CD14-positive monocyte (primary cell): ENCODE measurements at regions not wholly inside any gene's neighbourhood (a gene's known extent, or its start where the extent isn't known, plus 50 kb on each side); places are given as distances from the start of the nearest gene placed in this dataset.

Source experiments
- DNase-seq, 3 donors: peaks; one replicate each; pipeline ENCODE4 v3.0.0-alpha.2; 2011 to 2022
- H2AFZ ChIP-seq: 2 replicates; pipeline ENCODE4 v1.6.0; 2012; ENCODE audit warnings: mild to moderate bottlenecking, low read depth, low read length, inconsistent platforms; ENCODE audit not compliant: insufficient read depth, poor library complexity, severe bottlenecking
- H3K27ac ChIP-seq, 2 donors: 1 replicate in 1 of 2; 2 replicates in 1 of 2; pipeline ENCODE4 v1.5.1; 2012 to 2013; ENCODE audit warnings: low read length in 2 of 2, control low read depth in 1 of 2, inconsistent platforms in 1 of 2, low read depth in 1 of 2, mild to moderate bottlenecking in 1 of 2
- H3K27me3 ChIP-seq, 2 donors: one replicate each; pipeline versions ENCODE4 v1.6.0 to v1.6.1; 2011 to 2013; ENCODE audit warnings: low read length in 2 of 2; ENCODE audit not compliant: control insufficient read depth in 2 of 2, insufficient read depth in 2 of 2
- H3K36me3 ChIP-seq, 2 donors: replicated peaks in 1 of 2; 1 replicate in 1 of 2; 2 replicates in 1 of 2; pipeline versions ENCODE4 v1.5.1 to v1.6.1; 2012 to 2013; ENCODE audit warnings: low read length in 2 of 2, control low read depth in 1 of 2, inconsistent platforms in 1 of 2, mild to moderate bottlenecking in 1 of 2; ENCODE audit not compliant: insufficient read depth in 2 of 2, control insufficient read depth in 1 of 2
- H3K4me1 ChIP-seq, 2 donors: 1 replicate in 1 of 2; 2 replicates in 1 of 2; pipeline versions ENCODE4 v1.5.1 to v1.6.1; 2012 to 2013; ENCODE audit warnings: low read length in 2 of 2, control low read depth in 1 of 2, inconsistent platforms in 1 of 2, mild to moderate bottlenecking in 1 of 2, moderate library complexity in 1 of 2; ENCODE audit not compliant: insufficient read depth in 2 of 2, control insufficient read depth in 1 of 2
- H3K4me2 ChIP-seq: replicated peaks from 2 replicates; pipeline ENCODE3; 2012; ENCODE audit warnings: low read length, moderate library complexity, mild to moderate bottlenecking; ENCODE audit not compliant: poor library complexity, severe bottlenecking; ENCODE audit errors: extremely low read depth
- H3K4me3 ChIP-seq, 3 experiments: fragments of 200-600 bp in 1 of 3; sonication (generic) in 1 of 3; replicated peaks in 1 of 3; 1 replicate in 2 of 3; 2 replicates in 1 of 3; pipeline ENCODE4 v1.5.1; 2011 to 2013; ENCODE audit warnings: low read length in 3 of 3, mild to moderate bottlenecking in 3 of 3, control low read depth in 2 of 3, low read depth in 2 of 3, inconsistent platforms in 1 of 3, moderate library complexity in 1 of 3
- H3K79me2 ChIP-seq: 2 replicates; pipeline ENCODE4 v1.6.0; 2012; ENCODE audit warnings: mild to moderate bottlenecking, control low read depth, inconsistent platforms, low read length, moderate library complexity; ENCODE audit not compliant: insufficient read depth
- H3K9ac ChIP-seq: 2 replicates; pipeline ENCODE4 v1.6.0; 2017; ENCODE audit warnings: low read length, mild to moderate bottlenecking; ENCODE audit not compliant: insufficient read depth, poor library complexity, severe bottlenecking
- H3K9me3 ChIP-seq, 2 donors: replicated peaks in 1 of 2; 1 replicate in 1 of 2; 2 replicates in 1 of 2; pipeline versions ENCODE4 v1.5.1 to v1.6.1; 2012 to 2013; ENCODE audit warnings: low read length in 2 of 2, control low read depth in 1 of 2; ENCODE audit not compliant: control insufficient read depth in 1 of 2, insufficient read depth in 1 of 2
- H4K20me1 ChIP-seq: 2 replicates; pipeline ENCODE4 v1.6.0; 2012; ENCODE audit warnings: mild to moderate bottlenecking, low read length, control low read depth, moderate library complexity; ENCODE audit not compliant: insufficient read depth
- H3K27ac Mint-ChIP-seq, 7 donors: one replicate each; pipeline ENCODE4 v1.8.0; 2020; ENCODE audit warnings: mild to moderate bottlenecking in 7 of 7, mixed read lengths in 7 of 7, moderate library complexity in 6 of 7, inconsistent platforms in 2 of 7
- H3K27me3 Mint-ChIP-seq, 3 donors: one replicate each; pipeline ENCODE4 v1.8.0; 2021 to 2022; ENCODE audit warnings: low read depth in 3 of 3, mild to moderate bottlenecking in 3 of 3, mixed read lengths in 3 of 3, moderate library complexity in 3 of 3, inconsistent platforms in 1 of 3
- H3K36me3 Mint-ChIP-seq, 2 donors: one replicate each; pipeline ENCODE4 v1.8.0; 2020; ENCODE audit warnings: mixed read lengths in 2 of 2, inconsistent platforms in 1 of 2, mild to moderate bottlenecking in 1 of 2
- H3K4me1 Mint-ChIP-seq: one replicate; pipeline ENCODE4 v1.8.0; 2020; ENCODE audit warnings: mild to moderate bottlenecking, mixed read lengths
- H3K4me3 Mint-ChIP-seq, 2 donors: one replicate each; pipeline ENCODE4 v1.8.0; 2020; ENCODE audit warnings: mild to moderate bottlenecking in 2 of 2, mixed read lengths in 2 of 2, moderate library complexity in 1 of 2
- H3K9me3 Mint-ChIP-seq, 7 donors: one replicate each; pipeline ENCODE4 v1.8.0; 2020 to 2022; ENCODE audit warnings: mixed read lengths in 7 of 7, mild to moderate bottlenecking in 6 of 7, moderate library complexity in 6 of 7, inconsistent platforms in 2 of 7
- WGBS: methylation state at CpG from one replicate; pipeline ENCODE4 v1.1.5; 2013; ENCODE audit warnings: missing lambda C conversion rate; ENCODE audit not compliant: insufficient coverage; 5-methylcytosine and 5-hydroxymethylcytosine counted together
- intact Hi-C, 2 donors: fragments of 100-400 bp; cut with micrococcal nuclease; formaldehyde crosslinking; loops; one replicate each; pipeline versions ENCODE4 v1.15.0 to v1.15.1; 2023
- TF ChIP-seq, protein P1 (sequence below): fragments of 200-600 bp; IDR thresholded peaks from one replicate; pipeline ENCODE4 v1.8.0; 2022; ENCODE audit warnings: antibody characterized with exemption, mild to moderate bottlenecking

GRCh38 chr2:147578529-147578928 is 266.3 kb upstream of the ACVR2A start:
- Histone ChIP-seq H3K27me3 (no peaks in the 10 kb centered on the region), H3K9ac (no peak overlapping the region), H2AFZ (no peak overlapping the region), H4K20me1 (no peaks in the 10 kb centered on the region), H3K36me3 (no peaks in the 10 kb centered on the region), H3K9me3 (no peaks in the 10 kb centered on the region), H3K4me2 (no peak overlapping the region), H3K79me2 (no peaks in the 10 kb centered on the region), H3K27ac (no peak overlapping the region), H3K4me3 (no peak overlapping the region), H3K4me1 (no peaks in the 10 kb centered on the region)
- no peaks in the 10 kb centered on the region for H3K4me1 Mint-ChIP-seq
- intact Hi-C loops: no loop called here
- no peak for DNase-seq
- WGBS: 100% methylated on average over 1 of the region's 3 CpGs
- H3K4me3 Mint-ChIP-seq: no peak overlapping the region
- no peak overlapping the region for H3K27ac Mint-ChIP-seq
- H3K9me3 Mint-ChIP-seq: peaks cover 1 to 11% (median 3%) of the 10 kb centered on the region in 7 donors
- peaks cover 0 to 1% (median 0%) of the 10 kb centered on the region in 3 donors for H3K27me3 Mint-ChIP-seq
- H3K36me3 Mint-ChIP-seq: no peaks in the 10 kb centered on the region
- TF ChIP-seq, protein P1, sequence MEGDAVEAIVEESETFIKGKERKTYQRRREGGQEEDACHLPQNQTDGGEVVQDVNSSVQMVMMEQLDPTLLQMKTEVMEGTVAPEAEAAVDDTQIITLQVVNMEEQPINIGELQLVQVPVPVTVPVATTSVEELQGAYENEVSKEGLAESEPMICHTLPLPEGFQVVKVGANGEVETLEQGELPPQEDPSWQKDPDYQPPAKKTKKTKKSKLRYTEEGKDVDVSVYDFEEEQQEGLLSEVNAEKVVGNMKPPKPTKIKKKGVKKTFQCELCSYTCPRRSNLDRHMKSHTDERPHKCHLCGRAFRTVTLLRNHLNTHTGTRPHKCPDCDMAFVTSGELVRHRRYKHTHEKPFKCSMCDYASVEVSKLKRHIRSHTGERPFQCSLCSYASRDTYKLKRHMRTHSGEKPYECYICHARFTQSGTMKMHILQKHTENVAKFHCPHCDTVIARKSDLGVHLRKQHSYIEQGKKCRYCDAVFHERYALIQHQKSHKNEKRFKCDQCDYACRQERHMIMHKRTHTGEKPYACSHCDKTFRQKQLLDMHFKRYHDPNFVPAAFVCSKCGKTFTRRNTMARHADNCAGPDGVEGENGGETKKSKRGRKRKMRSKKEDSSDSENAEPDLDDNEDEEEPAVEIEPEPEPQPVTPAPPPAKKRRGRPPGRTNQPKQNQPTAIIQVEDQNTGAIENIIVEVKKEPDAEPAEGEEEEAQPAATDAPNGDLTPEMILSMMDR: no peak

DNA sequence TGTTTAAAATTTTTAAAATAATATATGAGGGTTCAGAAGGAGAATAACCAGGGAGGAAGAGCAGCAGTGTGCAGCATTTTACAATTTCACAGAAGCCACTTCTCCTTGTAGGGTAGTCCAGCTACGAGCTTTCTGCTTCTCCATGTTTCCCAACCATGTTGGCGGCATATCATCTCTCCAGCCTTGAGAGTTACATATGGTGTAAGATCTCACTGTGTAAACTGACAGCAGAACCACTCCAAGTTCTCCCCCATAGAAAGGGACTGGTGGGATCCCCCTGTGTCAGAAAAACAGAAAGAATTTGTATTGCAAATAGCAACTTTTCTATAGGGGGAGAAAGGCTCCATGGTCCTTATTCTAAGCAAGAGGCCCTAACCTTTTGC is 266.8 kb upstream of the ACVR2A start:
- Mint-ChIP-seq H3K27ac (no peak overlapping the region), H3K9me3 (peaks cover 0 to 11% (median 1%) of the 10 kb centered on the region in 7 donors), H3K4me3 (no peak overlapping the region), H3K27me3 (peaks cover 0 to 1% (median 0%) of the 10 kb centered on the region in 3 donors), H3K4me1 (no peaks in the 10 kb centered on the region), H3K36me3 (no peaks in the 10 kb centered on the region)
- Histone ChIP-seq H3K27ac (no peak overlapping the region), H3K9me3 (no peaks in the 10 kb centered on the region), H2AFZ (no peak overlapping the region), H3K9ac (no peak overlapping the region), H3K4me1 (no peaks in the 10 kb centered on the region), H3K4me3 (no peak overlapping the region), H3K27me3 (no peaks in the 10 kb centered on the region), H4K20me1 (no peaks in the 10 kb centered on the region), H3K36me3 (no peaks in the 10 kb centered on the region), H3K79me2 (no peaks in the 10 kb centered on the region), H3K4me2 (no peak overlapping the region)
- no peak for DNase-seq
- TF ChIP-seq, protein P1: no peak
- intact Hi-C loops: no loop called here
- no CpG with 5 or more reads among the region's 2 CpGs for WGBS
